ENCODE measurements at regions not wholly inside any gene's neighbourhood (a gene's known extent, or its start where the extent isn't known, plus 50 kb on each side); places are given as distances from the start of the nearest gene placed in this dataset.

GRCh38 chr4:104677116-104677515 is 182.4 kb upstream of the CXXC4 start:
- no peak for DNase-seq (ENCODE audit: low read depth in 2 of 2)

- DNase-seq (ENCODE audit: low read depth in 2 of 2), result no peak
Observed at GRCh38 chr4:104682311-104682710, 187.6 kb upstream of the CXXC4 start.

GRCh38 chr4:104693601-104694201 is 199.0 kb upstream of the CXXC4 start:
- no peak for DNase-seq (ENCODE audit: low read depth in 2 of 2)

- no peak for DNase-seq (ENCODE audit: low read depth in 2 of 2)
Observed at GRCh38 chr4:104716584-104716983, 221.9 kb upstream of the CXXC4 start.

GRCh38 chr4:104719539-104720230 is 225.0 kb upstream of the CXXC4 start:
- DNase-seq (ENCODE audit: low read depth in 2 of 2), result no peak

GRCh38 chr4:104722467-104722866 is 227.8 kb upstream of the CXXC4 start:
- no peak for DNase-seq (ENCODE audit: low read depth in 2 of 2)

GRCh38 chr4:104726002-104726401 is 231.3 kb upstream of the CXXC4 start:
- DNase-seq (ENCODE audit: low read depth in 2 of 2), result no peak

GRCh38 chr4:104727643-104728042 is 232.9 kb upstream of the CXXC4 start:
- DNase-seq (ENCODE audit: low read depth in 2 of 2), result no peak

GRCh38 chr4:104728380-104729122 is 233.9 kb upstream of the CXXC4 start:
- no peak for DNase-seq (ENCODE audit: low read depth in 2 of 2)

- no peak for DNase-seq (ENCODE audit: low read depth in 2 of 2)
Observed at GRCh38 chr4:104732766-104733165, 238.1 kb upstream of the CXXC4 start.

GRCh38 chr4:104735174-104735573 is 240.5 kb upstream of the CXXC4 start:
- no peak for DNase-seq (ENCODE audit: low read depth in 2 of 2)

- DNase-seq (ENCODE audit: low read depth in 2 of 2), result no peak
Observed at GRCh38 chr4:104740161-104740560, 245.5 kb upstream of the CXXC4 start.

- no peak for DNase-seq (ENCODE audit: low read depth in 2 of 2)
Observed at GRCh38 chr4:104743215-104743653, 248.5 kb upstream of the CXXC4 start.

- no peak for DNase-seq (ENCODE audit: low read depth in 2 of 2)
Observed at GRCh38 chr4:104747635-104748034, 252.9 kb upstream of the CXXC4 start.

- DNase-seq (ENCODE audit: low read depth in 2 of 2), result no peak
Observed at GRCh38 chr4:104749062-104749461, 254.4 kb upstream of the CXXC4 start.

GRCh38 chr4:104750008-104750407 is 255.3 kb upstream of the CXXC4 start:
- DNase-seq (ENCODE audit: low read depth in 2 of 2), result no peak

- DNase-seq (ENCODE audit: low read depth in 2 of 2), result no peak
Observed at GRCh38 chr4:104751468-104751867, 256.8 kb upstream of the CXXC4 start.

GRCh38 chr4:104752337-104752736 is 257.6 kb upstream of the CXXC4 start:
- no peak for DNase-seq (ENCODE audit: low read depth in 2 of 2)

- no peak for DNase-seq (ENCODE audit: low read depth in 2 of 2)
Observed at GRCh38 chr4:104756837-104757236, 262.1 kb upstream of the CXXC4 start.

GRCh38 chr4:104758574-104758973 is 263.9 kb upstream of the CXXC4 start:
- no peak for DNase-seq (ENCODE audit: low read depth in 2 of 2)

- no peak for DNase-seq (ENCODE audit: low read depth in 2 of 2)
Observed at GRCh38 chr4:104763554-104764222, 269.0 kb upstream of the CXXC4 start.

- no peak for DNase-seq (ENCODE audit: low read depth in 2 of 2)
Observed at GRCh38 chr4:104766676-104767075, 272.0 kb upstream of the CXXC4 start.

Measured in stimulated activated CD8-positive, alpha-beta memory T cell treated with anti-CD3 and anti-CD28 coated beads, Interleukin-7, amount 100 ng/mL, for 4 hours (primary cell).